ENCODE measurements at regions not wholly inside any gene's neighbourhood (a gene's known extent, or its start where the extent isn't known, plus 50 kb on each side); places are given as distances from the start of the nearest gene placed in this dataset.

- Histone ChIP-seq H4K91ac (ENCODE audit: insufficient read depth, low read depth, low read length) (no peak overlapping the region), H2AK5ac (ENCODE audit: low read depth, low read length) (no peak overlapping the region), H3K9ac (ENCODE audit: low read depth, low read length) (no peak overlapping the region), H3K27me3 (ENCODE audit: control insufficient read depth, insufficient read depth, low read length) (no peaks in the 10 kb centered on the region), H4K5ac (ENCODE audit: low read depth, low read length) (no peak overlapping the region), H2AK9ac (replicated peaks; ENCODE audit: low read depth, low read length, poor library complexity) (no peak overlapping the region), H3K9me1 (ENCODE audit: insufficient read depth, low read length) (no peaks in the 10 kb centered on the region), H3K56ac (ENCODE audit: extremely low read depth, insufficient read depth, low read length) (no peak overlapping the region), H3K27ac (ENCODE audit: insufficient read depth, low read length) (no peak overlapping the region), H3K36me3 (ENCODE audit: control insufficient read depth, insufficient read depth, low read length) (no peaks in the 10 kb centered on the region), H3K9me3 (ENCODE audit: control insufficient read depth, insufficient read depth, low read length) (no peaks in the 10 kb centered on the region), H2BK15ac (ENCODE audit: low read depth, low read length) (no peak overlapping the region), H3K14ac (replicated peaks; ENCODE audit: low read depth, low read length) (no peak overlapping the region), H3K4ac (ENCODE audit: low read depth, low read length) (no peak overlapping the region), H3K4me2 (ENCODE audit: low read depth, low read length) (no peak overlapping the region), H3K18ac (ENCODE audit: low read depth, low read length) (no peak overlapping the region), H2AFZ (replicated peaks; ENCODE audit: low read length, poor library complexity) (no peak overlapping the region), H2BK20ac (ENCODE audit: low read depth, low read length) (no peak overlapping the region), H4K20me1 (ENCODE audit: insufficient read depth, low read length) (no peaks in the 10 kb centered on the region), H3K23ac (ENCODE audit: low read depth, low read length) (no peak overlapping the region), H4K8ac (ENCODE audit: low read depth in 2 of 2, low read length in 2 of 2) (no peak overlapping the region), H3K4me3 (ENCODE audit: insufficient read depth, low read depth, low read length) (no peak overlapping the region), H2BK5ac (ENCODE audit: low read depth, low read length, poor library complexity, severe bottlenecking) (no peak overlapping the region), H3K4me1 (ENCODE audit: control insufficient read depth, insufficient read depth, low read length) (no peaks in the 10 kb centered on the region), H3K79me1 (ENCODE audit: low read depth in 1 of 2, low read length in 2 of 2) (no peaks in the 10 kb centered on the region), H2BK120ac (ENCODE audit: low read depth, low read length) (no peak overlapping the region)
- ChIA-PET CTCF (interaction anchor here (0.8 to 1.5 kb wide), 2 partner anchors 9 to 167 kb away, joined by 3 read pairs; no protein-coding TSS in a partner anchor), POLR2A (ENCODE audit: unreplicated experiment) (no interaction called here)
- DNase-seq = no peak
- BruUV-seq (replicated peaks) = no TSS peak
- ATAC-seq (ENCODE audit: low read depth) = no peak
- TF ChIP-seq MXI1 (IDR thresholded peaks at IDR 0.05; ENCODE audit: borderline replicate concordance, low read depth, low read length) (no peak), FOS (IDR thresholded peaks at IDR 0.05; ENCODE audit: low read depth, low read length) (no peak), USF2 (IDR thresholded peaks at IDR 0.05; ENCODE audit: low read depth, low read length) (no peak), RAD21 (IDR thresholded peaks at IDR 0.05; ENCODE audit: low read length) (no peak), MAFK (IDR thresholded peaks at IDR 0.05; ENCODE audit: low read depth, low read length) (no peak), CTCF (conservative IDR thresholded peaks at IDR 0.05; ENCODE audit: low read depth, low read length) (no peak), RFX5 (IDR thresholded peaks at IDR 0.05; ENCODE audit: low read depth, low read length) (no peak), CHD1 (IDR thresholded peaks at IDR 0.05; ENCODE audit: low read depth, low read length) (no peak), RCOR1 (IDR thresholded peaks at IDR 0.05; ENCODE audit: insufficient replicate concordance, low read length) (no peak), SMC3 (IDR thresholded peaks at IDR 0.05; ENCODE audit: low read depth, low read length) (no peak), POLR2A (IDR thresholded peaks at IDR 0.05; ENCODE audit: low read depth, low read length) (no peak)
- in situ Hi-C loops (cut with MboI; ENCODE audit: low sequenced_read_pairs) = no loop called here
- intact Hi-C loops (cut with micrococcal nuclease) = no loop called here
- no CpG with 5 or more reads among the region's 2 CpGs for WGBS, 2 experiments (ENCODE audit: extremely low coverage in 2 of 2, insufficient read length in 1 of 2)
- dilution Hi-C loops (cut with HindIII; ENCODE audit: low sequenced_read_pairs, unreplicated experiment) = no loop called here
Measured at GRCh38 chr10:36325815-36326214, 683.7 kb upstream of the FZD8 start.

Measured in IMR-90 (cell line).